Nephron progenitor cell (in vitro differentiated cells): ENCODE measurements at regions not wholly inside any gene's neighbourhood (a gene's known extent, or its start where the extent isn't known, plus 50 kb on each side); places are given as distances from the start of the nearest gene placed in this dataset.

Experiments used
- DNase-seq: peaks from one replicate; pipeline ENCODE4 v3.0.0; 2021
- H3K27ac Mint-ChIP-seq: 2 replicates; pipeline ENCODE4 v1.8.0; 2021; ENCODE audit warnings: mild to moderate bottlenecking, moderate library complexity, mixed read lengths
- H3K27me3 Mint-ChIP-seq: 2 replicates; pipeline ENCODE4 v1.8.0; 2021; ENCODE audit warnings: mild to moderate bottlenecking, low read depth, mixed read lengths; ENCODE audit not compliant: poor library complexity
- H3K36me3 Mint-ChIP-seq: 2 replicates; pipeline ENCODE4 v1.8.0; 2021; ENCODE audit warnings: low read depth, mixed read lengths
- H3K4me1 Mint-ChIP-seq: 2 replicates; pipeline ENCODE4 v1.8.0; 2021; ENCODE audit warnings: mixed read lengths
- H3K4me3 Mint-ChIP-seq: 2 replicates; pipeline ENCODE4 v1.8.0; 2021; ENCODE audit warnings: mild to moderate bottlenecking, moderate library complexity, mixed read lengths
- H3K9me3 Mint-ChIP-seq: 2 replicates; pipeline ENCODE4 v1.8.0; 2021; ENCODE audit warnings: mild to moderate bottlenecking, moderate library complexity, mixed read lengths
- TF ChIP-seq, protein P1 (sequence below): fragments of 200-600 bp; sonication (generic); IDR thresholded peaks from 2 replicates; pipeline ENCODE4 v1.5.0; 2021; ENCODE audit warnings: antibody characterized with exemption

DNA sequence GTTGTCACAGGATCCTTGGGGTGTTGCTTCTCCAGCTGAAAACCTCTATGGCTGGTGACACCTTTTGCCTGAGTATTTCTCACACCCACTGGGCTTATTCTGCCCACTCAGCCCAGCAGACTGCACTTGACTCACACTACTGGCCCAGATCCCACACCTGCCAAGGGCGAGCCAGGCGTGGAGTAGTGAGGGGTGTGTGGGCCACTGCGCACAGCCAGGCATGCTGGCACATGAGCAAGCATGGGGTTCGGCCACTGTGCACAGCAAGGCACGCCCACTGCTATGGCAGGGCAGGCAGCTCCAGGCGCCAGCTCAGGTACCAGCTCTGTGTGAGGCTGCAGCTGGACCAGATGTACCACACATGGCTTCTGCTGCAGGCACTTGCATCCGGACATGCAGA lies 116.5 kb upstream of the MTNR1B start:
- Mint-ChIP-seq H3K36me3 (peaks cover 49% of the 10 kb centered on the region), H3K4me1 (peaks cover 51% of the 10 kb centered on the region), H3K27me3 (no peaks in the 10 kb centered on the region), H3K27ac (no peak overlapping the region), H3K9me3 (no peaks in the 10 kb centered on the region), H3K4me3 (no peak overlapping the region)
- no peak for DNase-seq
- TF ChIP-seq, protein P1, sequence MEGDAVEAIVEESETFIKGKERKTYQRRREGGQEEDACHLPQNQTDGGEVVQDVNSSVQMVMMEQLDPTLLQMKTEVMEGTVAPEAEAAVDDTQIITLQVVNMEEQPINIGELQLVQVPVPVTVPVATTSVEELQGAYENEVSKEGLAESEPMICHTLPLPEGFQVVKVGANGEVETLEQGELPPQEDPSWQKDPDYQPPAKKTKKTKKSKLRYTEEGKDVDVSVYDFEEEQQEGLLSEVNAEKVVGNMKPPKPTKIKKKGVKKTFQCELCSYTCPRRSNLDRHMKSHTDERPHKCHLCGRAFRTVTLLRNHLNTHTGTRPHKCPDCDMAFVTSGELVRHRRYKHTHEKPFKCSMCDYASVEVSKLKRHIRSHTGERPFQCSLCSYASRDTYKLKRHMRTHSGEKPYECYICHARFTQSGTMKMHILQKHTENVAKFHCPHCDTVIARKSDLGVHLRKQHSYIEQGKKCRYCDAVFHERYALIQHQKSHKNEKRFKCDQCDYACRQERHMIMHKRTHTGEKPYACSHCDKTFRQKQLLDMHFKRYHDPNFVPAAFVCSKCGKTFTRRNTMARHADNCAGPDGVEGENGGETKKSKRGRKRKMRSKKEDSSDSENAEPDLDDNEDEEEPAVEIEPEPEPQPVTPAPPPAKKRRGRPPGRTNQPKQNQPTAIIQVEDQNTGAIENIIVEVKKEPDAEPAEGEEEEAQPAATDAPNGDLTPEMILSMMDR = no peak

DNA sequence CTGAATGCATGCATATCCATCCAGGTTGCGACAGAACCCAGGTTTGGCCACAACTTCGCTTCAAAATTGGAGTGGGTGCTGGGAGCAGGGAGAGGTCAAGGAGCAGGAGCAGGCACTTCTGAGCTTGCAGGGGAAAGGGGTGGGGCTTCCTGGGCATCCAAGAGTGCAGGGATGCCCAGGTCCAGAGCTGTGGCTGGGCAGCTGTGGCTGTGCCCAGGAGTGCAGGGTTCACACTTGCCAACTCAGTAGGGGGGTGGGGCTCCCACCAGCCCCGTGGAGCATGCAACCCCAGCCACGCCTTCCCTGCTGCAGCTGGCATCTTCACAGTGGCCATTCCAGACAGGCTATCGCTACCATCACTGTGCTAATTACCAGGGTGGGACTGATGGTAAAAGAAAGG lies 115.3 kb upstream of the MTNR1B start:
- Mint-ChIP-seq H3K27ac (no peak overlapping the region), H3K4me1 (peaks cover 39% of the 10 kb centered on the region), H3K9me3 (no peaks in the 10 kb centered on the region), H3K27me3 (no peaks in the 10 kb centered on the region), H3K4me3 (no peak overlapping the region), H3K36me3 (peaks cover 51% of the 10 kb centered on the region)
- TF ChIP-seq, protein P1 = no peak
- no peak for DNase-seq

DNA sequence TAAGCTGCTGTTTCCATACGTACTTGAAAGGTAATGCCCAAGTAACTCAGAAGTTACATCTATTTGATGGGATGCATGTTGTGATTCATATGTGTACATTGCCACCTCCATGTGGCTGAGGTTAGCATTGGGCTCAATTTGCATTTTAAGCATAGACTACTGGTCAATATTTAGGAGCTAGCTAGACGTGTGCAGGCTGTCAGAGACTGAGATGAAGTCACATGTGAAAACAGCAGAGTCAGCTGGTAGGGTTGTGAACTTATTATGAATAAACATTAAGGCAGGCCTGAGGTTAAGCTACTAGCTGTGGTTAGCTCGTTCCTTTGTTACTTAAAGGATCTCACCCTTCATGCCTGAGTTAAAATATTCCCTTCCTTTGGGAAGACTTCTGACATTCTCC lies 114.5 kb upstream of the MTNR1B start:
- H3K27ac Mint-ChIP-seq = peak overlapping the region; percentile 48
- DNase-seq = no peak
- TF ChIP-seq, protein P1 = no peak
- no peaks in the 10 kb centered on the region for H3K27me3 Mint-ChIP-seq
- H3K36me3 Mint-ChIP-seq = peaks cover 48% of the 10 kb centered on the region
- H3K4me3 Mint-ChIP-seq = no peak overlapping the region
- H3K9me3 Mint-ChIP-seq = no peaks in the 10 kb centered on the region
- H3K4me1 Mint-ChIP-seq = peaks cover 33% of the 10 kb centered on the region

DNA sequence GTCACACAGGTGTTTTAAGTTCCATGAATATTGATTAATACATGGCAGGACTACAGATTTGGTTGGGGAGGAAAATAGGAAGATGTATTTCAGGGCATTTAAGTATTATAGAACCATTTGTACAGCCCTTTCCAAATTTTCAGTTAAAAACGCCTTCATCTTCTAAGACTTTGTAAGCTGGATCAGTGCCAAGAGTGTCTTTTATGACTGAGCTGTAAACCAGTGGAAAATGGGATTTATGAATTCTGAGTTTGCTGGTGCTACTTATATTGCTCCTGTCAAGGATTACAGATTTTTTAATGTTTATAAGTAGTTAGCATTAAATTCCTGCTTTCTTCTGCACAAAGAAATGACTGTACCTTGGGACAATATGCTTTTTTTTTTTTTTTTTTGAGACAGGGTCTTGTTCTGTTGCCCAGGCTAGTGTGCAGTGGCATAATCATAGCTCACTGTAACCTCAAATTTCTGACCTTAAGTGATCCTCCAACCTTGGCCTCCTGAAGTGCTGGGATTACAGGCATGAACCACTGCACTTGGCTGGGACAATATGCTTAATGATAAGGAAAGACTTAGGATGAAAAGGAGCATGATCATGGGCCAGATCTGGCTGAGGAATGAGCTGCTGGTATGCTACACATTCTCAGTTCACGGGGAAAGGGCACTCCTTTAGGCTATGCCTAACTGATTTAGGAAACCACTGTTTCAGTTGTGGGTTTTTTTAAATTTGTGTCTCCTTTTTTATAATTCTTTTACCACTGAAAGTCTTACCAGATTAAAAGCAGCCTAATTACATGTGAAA lies 113.6 kb upstream of the MTNR1B start:
- Mint-ChIP-seq H3K4me1 (peaks cover 32% of the 10 kb centered on the region), H3K27ac (no peak overlapping the region), H3K36me3 (peaks cover 56% of the 10 kb centered on the region), H3K9me3 (no peaks in the 10 kb centered on the region), H3K27me3 (no peaks in the 10 kb centered on the region), H3K4me3 (no peak overlapping the region)
- no peak for DNase-seq
- TF ChIP-seq, protein P1 = no peak

DNA sequence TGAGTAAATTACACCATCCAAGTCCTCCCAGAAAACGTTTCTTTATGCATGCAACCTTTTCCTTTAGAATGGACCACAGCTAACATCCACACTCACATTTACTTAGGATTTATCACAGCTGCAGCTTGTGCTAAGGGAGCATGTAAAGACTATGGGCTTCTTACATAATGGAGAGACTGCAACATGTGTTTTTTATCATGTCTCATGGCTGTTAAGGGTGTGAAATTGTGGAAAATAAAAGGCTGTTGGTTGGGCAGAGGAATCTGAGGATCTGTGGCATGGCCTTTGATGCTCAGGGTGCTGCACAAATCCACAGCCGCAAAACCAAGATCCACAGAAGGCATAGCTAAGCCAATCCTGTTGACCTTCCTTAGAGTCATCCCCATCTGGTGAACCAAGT lies 112.0 kb upstream of the MTNR1B start:
- H3K36me3 Mint-ChIP-seq = peaks cover 68% of the 10 kb centered on the region
- H3K4me1 Mint-ChIP-seq = peaks cover 30% of the 10 kb centered on the region
- no peak overlapping the region for H3K4me3 Mint-ChIP-seq
- no peaks in the 10 kb centered on the region for H3K9me3 Mint-ChIP-seq
- no peaks in the 10 kb centered on the region for H3K27me3 Mint-ChIP-seq
- TF ChIP-seq, protein P1 = no peak
- no peak overlapping the region for H3K27ac Mint-ChIP-seq
- no peak for DNase-seq

DNA sequence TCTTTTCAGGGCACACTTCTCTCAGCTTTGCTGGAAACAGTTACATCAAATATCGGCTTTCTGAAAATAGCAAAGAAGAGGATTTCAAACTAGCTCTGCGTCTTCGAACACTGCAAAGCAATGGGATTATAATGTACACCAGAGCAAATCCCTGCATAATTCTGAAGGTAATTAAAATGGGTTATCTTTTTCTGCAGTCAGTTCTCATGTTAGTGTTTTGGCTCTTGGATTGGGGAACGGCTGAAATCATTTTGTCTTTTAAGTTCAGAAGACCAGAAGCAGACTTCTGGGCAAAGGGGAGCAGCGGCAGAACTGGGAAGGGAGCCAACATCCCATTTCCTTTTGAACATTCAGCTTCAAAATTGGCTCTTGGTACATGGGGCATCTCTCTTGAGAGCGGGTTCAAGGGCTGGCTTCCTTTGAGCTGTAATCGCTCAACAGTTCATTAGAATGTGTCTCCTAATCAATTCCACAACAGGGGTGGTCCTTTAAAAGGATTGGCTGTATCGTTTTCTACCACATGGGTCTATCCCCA lies 110.2 kb upstream of the MTNR1B start:
- no peak overlapping the region for H3K4me3 Mint-ChIP-seq
- H3K27me3 Mint-ChIP-seq = no peaks in the 10 kb centered on the region
- TF ChIP-seq, protein P1 = no peak
- no peaks in the 10 kb centered on the region for H3K9me3 Mint-ChIP-seq
- peaks cover 70% of the 10 kb centered on the region for H3K36me3 Mint-ChIP-seq
- no peak overlapping the region for H3K27ac Mint-ChIP-seq
- no peak for DNase-seq
- peaks cover 25% of the 10 kb centered on the region for H3K4me1 Mint-ChIP-seq
